ENCODE measurements at regions not wholly inside any gene's neighbourhood (a gene's known extent, or its start where the extent isn't known, plus 50 kb on each side); places are given as distances from the start of the nearest gene placed in this dataset.
"Not testable (repeated sequence)": the region's sequence is repeated elsewhere in the genome, so short reads cannot be mapped to it uniquely, and the experiment has no call there.

- Histone ChIP-seq H3K9ac (ENCODE audit: insufficient read length) (no peak overlapping the region), H3K27ac (no peak overlapping the region), H3K9me3 (ENCODE audit: low read depth, low read length) (no peaks in the 10 kb centered on the region), H3K36me3 (ENCODE audit: insufficient read depth, low read length) (no peaks in the 10 kb centered on the region), H3K4me3 (no peak overlapping the region)
- no peak for DNase-seq (ENCODE audit: low read depth, low spot score)
- TF ChIP-seq FOXP2 (optimal IDR thresholded peaks at IDR 0.05; ENCODE audit: control extremely low read depth, extremely low read length, insufficient read depth) (no peak), EZH2 (IDR thresholded peaks at IDR 0.05) (no peak), POLR2AphosphoS5 (IDR thresholded peaks at IDR 0.05; ENCODE audit: borderline replicate concordance, low read depth, low read length) (no peak)
Observed at GRCh38 chr6:164049517-164049988, 635.0 kb downstream of the QKI start.

GRCh38 chr6:164048840-164049516 is 634.5 kb downstream of the QKI start:
- Histone ChIP-seq H3K27ac (no peak overlapping the region), H3K36me3 (ENCODE audit: insufficient read depth, low read length) (no peaks in the 10 kb centered on the region), H3K4me3 (no peak overlapping the region), H3K9me3 (ENCODE audit: low read depth, low read length) (no peaks in the 10 kb centered on the region), H3K9ac (ENCODE audit: insufficient read length) (no peak overlapping the region)
- no peak for DNase-seq (ENCODE audit: low read depth, low spot score)
- TF ChIP-seq EZH2 (IDR thresholded peaks at IDR 0.05) = no peak
- TF ChIP-seq POLR2AphosphoS5 (IDR thresholded peaks at IDR 0.05; ENCODE audit: borderline replicate concordance, low read depth, low read length) = no peak
- no peak for TF ChIP-seq FOXP2 (optimal IDR thresholded peaks at IDR 0.05; ENCODE audit: control extremely low read depth, extremely low read length, insufficient read depth)

- Histone ChIP-seq H3K9me3 (ENCODE audit: low read depth, low read length) (no peaks in the 10 kb centered on the region), H3K4me3 (no peak overlapping the region), H3K27ac (no peak overlapping the region), H3K9ac (ENCODE audit: insufficient read length) (no peak overlapping the region), H3K36me3 (ENCODE audit: insufficient read depth, low read length) (no peaks in the 10 kb centered on the region)
- no peak for DNase-seq (ENCODE audit: low read depth, low spot score)
- TF ChIP-seq EZH2 (IDR thresholded peaks at IDR 0.05) (no peak), FOXP2 (optimal IDR thresholded peaks at IDR 0.05; ENCODE audit: control extremely low read depth, extremely low read length, insufficient read depth) (no peak), POLR2AphosphoS5 (IDR thresholded peaks at IDR 0.05; ENCODE audit: borderline replicate concordance, low read depth, low read length) (no peak)
Observed at GRCh38 chr6:164045082-164045481, 630.6 kb downstream of the QKI start.

- DNase-seq (ENCODE audit: low read depth, low spot score); H3K9me3 ChIP-seq (ENCODE audit: low read depth, low read length); H3K36me3 ChIP-seq (ENCODE audit: insufficient read depth, low read length); H3K9ac ChIP-seq (ENCODE audit: insufficient read length); H3K27ac ChIP-seq; H3K4me3 ChIP-seq: not testable (repeated sequence)
Observed at GRCh38 chr6:164043656-164044055, 629.1 kb downstream of the QKI start.

GRCh38 chr6:164042212-164042611 is 627.7 kb downstream of the QKI start:
- Histone ChIP-seq H3K9ac (ENCODE audit: insufficient read length) (no peak overlapping the region), H3K4me3 (no peak overlapping the region), H3K36me3 (ENCODE audit: insufficient read depth, low read length) (no peaks in the 10 kb centered on the region), H3K9me3 (ENCODE audit: low read depth, low read length) (no peaks in the 10 kb centered on the region), H3K27ac (no peak overlapping the region)
- DNase-seq (ENCODE audit: low read depth, low spot score) = no peak
- no peak for TF ChIP-seq FOXP2 (optimal IDR thresholded peaks at IDR 0.05; ENCODE audit: control extremely low read depth, extremely low read length, insufficient read depth)
- no peak for TF ChIP-seq EZH2 (IDR thresholded peaks at IDR 0.05)
- TF ChIP-seq POLR2AphosphoS5 (IDR thresholded peaks at IDR 0.05; ENCODE audit: borderline replicate concordance, low read depth, low read length) = no peak

GRCh38 chr6:164040994-164041393 is 626.5 kb downstream of the QKI start:
- H3K9me3 ChIP-seq (ENCODE audit: low read depth, low read length) = no peaks in the 10 kb centered on the region
- no peak for TF ChIP-seq EZH2 (IDR thresholded peaks at IDR 0.05)
- no peak for TF ChIP-seq POLR2AphosphoS5 (IDR thresholded peaks at IDR 0.05; ENCODE audit: borderline replicate concordance, low read depth, low read length)
- no peak for TF ChIP-seq FOXP2 (optimal IDR thresholded peaks at IDR 0.05; ENCODE audit: control extremely low read depth, extremely low read length, insufficient read depth)
- no peak for DNase-seq (ENCODE audit: low read depth, low spot score)

GRCh38 chr6:164039954-164040375 is 625.4 kb downstream of the QKI start:
- H3K27ac ChIP-seq = no peak overlapping the region
- no peaks in the 10 kb centered on the region for H3K9me3 ChIP-seq (ENCODE audit: low read depth, low read length)
- TF ChIP-seq EZH2 (IDR thresholded peaks at IDR 0.05) = no peak
- no peak for TF ChIP-seq POLR2AphosphoS5 (IDR thresholded peaks at IDR 0.05; ENCODE audit: borderline replicate concordance, low read depth, low read length)
- no peak for TF ChIP-seq FOXP2 (optimal IDR thresholded peaks at IDR 0.05; ENCODE audit: control extremely low read depth, extremely low read length, insufficient read depth)
- H3K36me3 ChIP-seq (ENCODE audit: insufficient read depth, low read length) = no peaks in the 10 kb centered on the region
- H3K9ac ChIP-seq (ENCODE audit: insufficient read length) = no peak overlapping the region
- DNase-seq (ENCODE audit: low read depth, low spot score) = no peak
- no peak overlapping the region for H3K4me3 ChIP-seq

More at GRCh38 chr6:164040994-164041393, 626.5 kb downstream of the QKI start:
- Histone ChIP-seq H3K36me3 (ENCODE audit: insufficient read depth, low read length) (no peaks in the 10 kb centered on the region), H3K9ac (ENCODE audit: insufficient read length) (no peak overlapping the region), H3K27ac (no peak overlapping the region), H3K4me3 (no peak overlapping the region)

- no peak overlapping the region for H3K4me3 ChIP-seq
- no peaks in the 10 kb centered on the region for H3K9me3 ChIP-seq (ENCODE audit: low read depth, low read length)
- H3K9ac ChIP-seq (ENCODE audit: insufficient read length) = no peak overlapping the region
- no peaks in the 10 kb centered on the region for H3K36me3 ChIP-seq (ENCODE audit: insufficient read depth, low read length)
- no peak for TF ChIP-seq POLR2AphosphoS5 (IDR thresholded peaks at IDR 0.05; ENCODE audit: borderline replicate concordance, low read depth, low read length)
- TF ChIP-seq EZH2 (IDR thresholded peaks at IDR 0.05) = no peak
- no peak for TF ChIP-seq FOXP2 (optimal IDR thresholded peaks at IDR 0.05; ENCODE audit: control extremely low read depth, extremely low read length, insufficient read depth)
- no peak for DNase-seq (ENCODE audit: low read depth, low spot score)
- no peak overlapping the region for H3K27ac ChIP-seq
Observed at GRCh38 chr6:164037171-164037870, 622.8 kb downstream of the QKI start.
